D721Med (cell line): ENCODE measurements at regions not wholly inside any gene's neighbourhood (a gene's known extent, or its start where the extent isn't known, plus 50 kb on each side); places are given as distances from the start of the nearest gene placed in this dataset.

Experiments
- DNase-seq: peaks from one replicate; pipeline ENCODE4 v3.0.0; 2011; ENCODE audit warnings: low spot score; ENCODE audit not compliant: insufficient read length
- FAIRE-seq: peaks from 2 replicates; lab custom pipeline; 2011; peaks lifted over from hg19 to GRCh38; lab: Jason Lieb, UNC
- CTCF ChIP-seq: IDR thresholded peaks from 2 replicates; pipeline ENCODE4 v1.5.1; 2012; ENCODE audit warnings: mild to moderate bottlenecking, control low read depth; ENCODE audit not compliant: insufficient read depth; ENCODE audit errors: missing control alignments

DNA sequence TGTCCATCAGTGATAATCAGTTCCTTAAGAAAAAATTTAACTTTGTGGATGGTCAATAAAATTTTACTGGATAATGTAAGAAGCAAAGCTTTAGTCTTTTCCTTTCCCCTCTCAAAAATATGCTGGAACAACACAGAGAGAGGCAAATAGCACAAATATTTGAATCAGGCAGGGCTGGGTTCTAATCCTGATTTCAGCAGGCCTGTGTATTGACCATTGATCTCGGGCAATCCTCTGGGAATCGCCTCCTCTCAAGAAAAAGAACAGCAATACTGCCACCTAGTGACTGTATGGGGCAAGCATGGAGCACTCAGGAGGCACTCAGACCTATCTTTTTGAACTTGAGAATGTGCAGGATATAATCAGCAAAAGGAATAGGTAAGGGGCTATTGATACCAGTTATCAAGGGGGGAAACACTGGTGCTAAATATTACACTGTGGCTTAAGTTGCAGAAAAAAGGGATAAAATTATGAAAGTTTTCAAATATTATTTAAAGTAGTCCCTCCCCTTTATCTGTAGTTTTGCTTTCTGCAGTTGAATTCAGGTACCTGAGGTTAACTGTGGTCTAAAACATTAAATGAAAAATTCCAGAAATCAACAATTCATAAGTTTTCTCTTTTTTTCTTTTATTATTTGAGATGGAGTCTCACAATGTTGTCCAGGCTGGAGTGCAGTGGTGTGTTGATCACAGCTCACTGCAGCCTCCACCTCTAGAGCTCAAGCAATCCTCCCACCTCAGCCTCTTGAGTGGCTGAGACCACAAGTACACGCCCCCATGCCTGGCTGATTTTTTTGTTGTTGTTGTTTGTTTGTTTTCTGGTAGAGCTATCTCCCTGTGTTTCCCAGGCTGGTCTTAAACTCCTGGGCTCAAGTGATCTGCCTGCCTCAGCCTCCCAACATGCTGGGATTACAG is 91.8 kb upstream of the NHSL1 start:
- FAIRE-seq = peak; percentile 6
- TF ChIP-seq CTCF = peak; percentile 89
- peak; percentile 46 for DNase-seq

- no peak for FAIRE-seq
- DNase-seq = no peak
- no peak for TF ChIP-seq CTCF
Measured at GRCh38 chr6:138592749-138593123, 93.4 kb upstream of the NHSL1 start.

- no peak for TF ChIP-seq CTCF
- FAIRE-seq = no peak
Measured at GRCh38 chr6:138593124-138593877, 94.0 kb upstream of the NHSL1 start.

GRCh38 chr6:138593909-138594757 is 94.8 kb upstream of the NHSL1 start:
- DNase-seq = no peak
- no peak for TF ChIP-seq CTCF
- no peak for FAIRE-seq

More at GRCh38 chr6:138593124-138593877, 94.0 kb upstream of the NHSL1 start:
- DNase-seq = no peak

- DNase-seq (no peak), FAIRE-seq (no peak)
- TF ChIP-seq CTCF = no peak
Measured at GRCh38 chr6:138594758-138595140, 95.5 kb upstream of the NHSL1 start.

GRCh38 chr6:138596126-138596525 is 96.8 kb upstream of the NHSL1 start:
- no peak for FAIRE-seq
- TF ChIP-seq CTCF = no peak
- no peak for DNase-seq
